ENCODE measurements at regions not wholly inside any gene's neighbourhood (a gene's known extent, or its start where the extent isn't known, plus 50 kb on each side); places are given as distances from the start of the nearest gene placed in this dataset.

DNA sequence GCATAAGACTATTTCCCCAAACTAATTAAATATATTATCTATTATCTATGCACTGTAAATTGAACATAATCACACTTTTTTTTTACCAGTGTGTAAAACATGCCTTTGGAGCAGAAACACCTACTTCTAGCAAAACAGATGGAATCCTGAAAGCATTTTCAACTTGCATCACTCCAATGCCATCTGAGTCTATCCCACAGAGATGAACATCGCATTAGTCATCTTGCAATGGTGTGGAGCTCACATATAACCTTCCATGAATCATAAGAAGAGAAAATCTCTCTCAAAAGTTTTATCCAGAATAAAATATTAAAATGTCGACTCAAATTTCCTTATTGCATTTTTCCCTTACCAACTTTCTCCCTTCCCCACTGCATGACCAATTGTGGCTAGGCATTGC lies 406.7 kb upstream of the ACTRT1 start:
- TF ChIP-seq ARNT (IDR thresholded peaks at IDR 0.05) (no peak), LEF1 (IDR thresholded peaks at IDR 0.05; ENCODE audit: borderline replicate concordance) (no peak), BHLHE40 (IDR thresholded peaks at IDR 0.05; ENCODE audit: borderline replicate concordance) (no peak), L3MBTL2 (conservative IDR thresholded peaks at IDR 0.05) (no peak), SP1 (IDR thresholded peaks at IDR 0.05) (no peak), NFRKB (IDR thresholded peaks at IDR 0.05) (no peak), TARDBP (IDR thresholded peaks at IDR 0.05) (no peak), FOXK2 (IDR thresholded peaks at IDR 0.05) (no peak), CTBP1 (IDR thresholded peaks at IDR 0.05; ENCODE audit: borderline replicate concordance) (no peak), ELF4 (IDR thresholded peaks at IDR 0.05) (no peak), ZNF384 (IDR thresholded peaks at IDR 0.05) (no peak)

Measured in HEK293T (cell line).